HG03432 (cell line): ENCODE measurements at regions not wholly inside any gene's neighbourhood (a gene's known extent, or its start where the extent isn't known, plus 50 kb on each side); places are given as distances from the start of the nearest gene placed in this dataset.
"Not testable (repeated sequence)": the region's sequence is repeated elsewhere in the genome, so short reads cannot be mapped to it uniquely, and the experiment has no call there.

Experiments
- ATAC-seq: cut with Tn5 transposase; IDR thresholded peaks from one replicate; pipeline ENCODE4 v1.9.1; 2021; ENCODE audit warnings: mild to moderate bottlenecking, moderate library complexity; ENCODE audit not compliant: unreplicated experiment

GRCh38 chr4:10388146-10388545, 69.1 kb downstream of the ZNF518B start:
- not testable (repeated sequence) for ATAC-seq

- ATAC-seq = no peak
Observed at GRCh38 chr4:10385994-10386394, 71.2 kb downstream of the ZNF518B start.

DNA sequence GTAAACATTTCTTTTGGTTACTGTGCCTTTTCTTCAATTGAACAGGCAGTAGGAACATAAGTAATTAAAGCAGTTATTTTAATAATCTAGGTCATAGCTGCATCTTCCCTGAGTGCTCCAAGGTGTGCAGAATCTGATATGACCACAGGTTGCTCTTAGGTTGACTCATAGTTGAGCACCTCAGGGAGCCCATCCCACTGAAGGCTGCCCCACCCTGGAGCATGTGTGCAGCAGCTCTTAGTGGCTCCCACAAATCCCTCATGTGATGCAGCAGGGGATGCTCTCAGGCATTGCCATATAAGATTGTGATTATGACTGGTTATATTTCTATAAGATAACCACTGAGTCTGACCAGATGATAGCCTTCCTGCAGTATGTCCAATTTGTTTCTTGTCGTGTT, 72.3 kb downstream of the ZNF518B start:
- ATAC-seq = no peak

- ATAC-seq = no peak
Observed at GRCh38 chr4:10383417-10383816, 73.8 kb downstream of the ZNF518B start.

- not testable (repeated sequence) for ATAC-seq
Observed at GRCh38 chr4:10382171-10382570, 75.1 kb downstream of the ZNF518B start.

GRCh38 chr4:10381146-10381545, 76.1 kb downstream of the ZNF518B start:
- ATAC-seq = no peak

GRCh38 chr4:10380735-10381134, 76.5 kb downstream of the ZNF518B start:
- ATAC-seq = no peak

- ATAC-seq = no peak
Observed at GRCh38 chr4:10371869-10372471, 85.3 kb downstream of the ZNF518B start.

- ATAC-seq = no peak
Observed at GRCh38 chr4:10371121-10371520, 86.1 kb downstream of the ZNF518B start.

DNA sequence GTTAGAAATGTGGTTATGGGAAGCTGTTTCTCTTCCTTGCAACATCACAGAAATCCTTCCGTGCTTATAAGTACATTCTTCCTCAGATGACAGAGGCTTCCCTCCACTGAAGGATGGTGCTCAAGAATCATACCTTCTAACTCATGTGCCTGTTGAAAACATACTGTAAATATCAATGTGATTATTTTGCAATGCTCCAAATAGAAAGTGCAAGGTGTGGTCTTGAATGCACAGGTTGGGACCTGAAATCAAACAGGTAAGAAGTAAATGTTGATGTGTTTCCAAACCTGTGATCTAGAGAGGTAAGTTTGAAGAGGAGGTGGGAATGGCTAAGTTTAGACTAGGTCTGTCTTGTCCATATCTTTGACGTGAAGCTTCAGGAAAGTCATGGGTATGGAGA, 87.7 kb downstream of the ZNF518B start:
- no peak for ATAC-seq

DNA sequence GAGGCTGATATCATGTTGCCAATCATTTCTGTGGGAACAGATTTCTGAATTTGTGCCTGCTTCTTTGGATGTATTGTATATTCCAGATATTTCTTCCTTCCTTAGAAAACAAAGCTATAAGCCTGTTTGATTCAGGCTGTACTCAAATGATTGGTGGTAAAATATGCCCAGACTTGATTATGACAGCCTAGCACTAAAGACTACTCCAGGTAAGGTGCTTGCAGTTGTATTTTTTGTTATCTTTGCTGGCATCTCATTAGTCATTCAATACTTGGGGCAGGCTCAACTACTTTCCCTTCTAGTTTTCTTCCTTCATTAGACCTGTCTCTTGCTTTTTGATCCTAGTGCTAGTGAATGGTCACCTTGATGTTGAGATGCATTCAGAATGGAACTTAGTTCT, 90.6 kb downstream of the ZNF518B start:
- ATAC-seq = no peak

GRCh38 chr4:10364194-10364593, 93.0 kb downstream of the ZNF518B start:
- no peak for ATAC-seq

DNA sequence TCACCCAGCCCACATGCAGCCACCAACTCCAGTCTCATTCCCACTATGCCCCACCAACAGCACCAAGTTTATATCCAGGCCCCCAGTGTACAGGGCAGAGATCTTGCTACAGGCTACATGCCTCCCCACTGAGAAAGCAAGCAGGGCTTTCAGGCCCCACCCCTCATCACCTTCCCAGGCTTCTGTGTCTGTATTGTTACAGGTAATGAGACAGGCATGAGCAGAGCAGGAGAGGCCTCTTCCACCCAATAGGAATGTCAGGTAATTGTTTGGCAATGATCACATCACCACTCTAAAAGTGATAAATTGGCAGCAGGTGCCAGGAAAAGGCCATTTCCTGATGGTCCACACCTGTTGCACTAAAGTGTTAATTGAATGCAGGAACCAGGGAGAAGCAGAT, 102.5 kb downstream of the ZNF518B start:
- ATAC-seq = no peak

DNA sequence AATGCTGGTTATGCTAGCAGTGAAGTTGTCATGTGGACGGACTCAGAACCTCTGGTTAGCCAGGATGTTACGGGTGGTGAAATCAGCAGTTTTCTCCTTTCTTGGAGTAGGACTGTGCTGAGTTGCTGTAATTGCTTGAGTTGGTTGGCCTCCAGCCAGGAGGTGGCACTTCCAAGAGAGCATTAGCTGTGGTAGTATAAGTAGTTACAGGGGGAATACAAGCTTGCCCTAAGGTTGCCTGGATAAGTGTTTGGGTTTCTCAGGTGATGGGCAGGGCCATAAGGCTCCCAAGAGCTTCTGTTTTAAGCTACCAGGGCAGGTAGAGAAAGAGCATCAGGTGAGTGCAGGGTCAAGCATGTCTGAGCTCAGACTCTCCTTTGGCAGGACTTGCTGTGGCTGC, 103.0 kb downstream of the ZNF518B start:
- no peak for ATAC-seq

GRCh38 chr4:10353110-10353509, 104.1 kb downstream of the ZNF518B start:
- ATAC-seq = no peak

GRCh38 chr4:10348241-10348640, 109.0 kb downstream of the ZNF518B start:
- no peak for ATAC-seq

DNA sequence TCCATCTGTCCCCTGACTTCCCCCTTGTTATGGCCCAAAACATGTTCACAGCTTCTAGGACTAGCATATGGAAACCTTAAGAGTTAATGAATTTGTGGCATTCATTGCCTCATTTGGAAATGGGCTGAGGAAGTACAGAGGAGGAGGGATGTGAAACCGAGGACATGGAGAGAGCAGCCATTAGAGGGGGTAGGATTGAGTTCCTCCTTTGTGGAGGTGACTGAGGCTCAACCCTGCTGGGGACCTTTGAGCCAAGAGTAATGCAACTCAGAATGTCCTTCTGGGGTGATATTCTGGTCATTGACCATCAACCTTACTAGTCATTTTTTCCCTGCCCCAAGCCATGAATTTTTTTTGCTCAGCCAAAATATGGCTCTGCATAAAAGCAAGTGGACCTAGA, 109.4 kb downstream of the ZNF518B start:
- ATAC-seq = no peak

GRCh38 chr4:10347281-10347795, 109.9 kb downstream of the ZNF518B start:
- no peak for ATAC-seq

DNA sequence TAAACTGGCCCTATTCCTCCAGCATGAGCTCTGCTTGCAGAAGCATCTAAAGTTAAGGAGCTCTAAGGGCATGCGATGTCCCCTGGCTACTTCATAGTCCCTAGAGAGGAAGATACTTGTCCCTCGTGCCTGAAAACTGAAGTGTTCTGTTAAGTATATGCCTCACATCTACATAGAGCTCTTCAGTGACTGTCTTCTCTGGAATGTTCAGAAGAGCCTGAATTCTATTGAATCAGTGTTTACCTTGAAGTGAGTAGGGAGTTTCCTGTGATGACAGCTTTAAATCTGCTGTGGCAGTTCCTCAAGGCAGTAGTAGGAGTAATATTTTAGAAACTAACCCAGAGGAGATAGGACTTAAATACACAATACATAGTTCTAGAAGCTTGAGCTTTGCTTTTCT, 111.2 kb downstream of the ZNF518B start:
- no peak for ATAC-seq

GRCh38 chr4:10345381-10345784, 111.8 kb downstream of the ZNF518B start:
- no peak for ATAC-seq

DNA sequence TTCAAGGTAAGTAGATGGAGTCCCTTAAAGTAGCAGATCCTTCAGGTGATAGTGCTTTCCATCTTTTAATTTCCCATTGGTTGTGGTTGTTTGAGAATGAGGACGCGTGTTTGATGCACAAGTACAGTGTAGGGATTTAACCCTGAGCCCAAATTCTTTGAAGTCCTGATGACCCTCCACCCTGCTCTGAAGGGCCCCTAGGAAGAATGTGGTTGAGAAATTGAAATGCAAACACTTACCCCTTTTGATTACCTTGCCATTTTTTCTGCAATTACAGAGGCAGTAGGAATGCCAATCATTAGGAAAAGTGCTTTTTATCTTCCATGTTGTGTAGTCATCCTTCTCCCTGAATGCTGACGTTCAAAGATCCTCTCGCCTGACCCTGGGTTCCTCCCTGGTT, 112.4 kb downstream of the ZNF518B start:
- ATAC-seq = no peak

DNA sequence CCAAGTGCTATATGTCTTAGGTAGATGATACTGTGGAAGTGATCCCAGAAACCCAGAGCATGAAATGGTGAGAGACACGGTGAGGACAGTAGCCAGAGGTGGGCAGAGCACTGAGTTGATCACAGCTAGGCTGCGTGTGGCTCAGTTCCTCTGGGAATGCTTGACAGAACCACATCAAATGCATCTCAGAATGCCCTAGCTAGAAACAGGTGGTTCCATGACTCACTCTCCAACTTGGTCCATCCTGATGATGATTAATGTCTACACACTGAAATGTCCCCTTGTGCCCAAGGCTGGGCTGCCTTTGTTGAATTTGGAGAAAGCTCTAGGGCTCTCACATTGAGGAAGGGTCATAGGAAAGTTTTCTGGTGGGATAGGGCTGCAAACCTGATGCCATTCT, 113.6 kb downstream of the ZNF518B start:
- no peak for ATAC-seq

GRCh38 chr4:10342866-10343265, 114.4 kb downstream of the ZNF518B start:
- ATAC-seq = no peak
